Neuron (in vitro differentiated cells): ENCODE measurements at regions not wholly inside any gene's neighbourhood (a gene's known extent, or its start where the extent isn't known, plus 50 kb on each side); places are given as distances from the start of the nearest gene placed in this dataset.

Experiments
- H2AFZ ChIP-seq: one replicate; pipeline ENCODE4 v1.6.1; 2013; ENCODE audit warnings: low read depth, mild to moderate bottlenecking, inconsistent platforms, low read length, moderate library complexity
- H3K27me3 ChIP-seq: one replicate; pipeline ENCODE4 v1.6.1; 2013; ENCODE audit warnings: low read length; ENCODE audit not compliant: insufficient read depth
- H3K36me3 ChIP-seq: one replicate; pipeline ENCODE4 v1.6.1; 2013; ENCODE audit warnings: low read length; ENCODE audit not compliant: insufficient read depth
- H3K4me1 ChIP-seq: one replicate; pipeline ENCODE4 v1.6.1; 2013; ENCODE audit warnings: low read length; ENCODE audit not compliant: insufficient read depth
- H3K4me3 ChIP-seq: 2 replicates; pipeline ENCODE4 v1.5.1; 2013; ENCODE audit warnings: mild to moderate bottlenecking, low read length, moderate library complexity
- H3K9me3 ChIP-seq: one replicate; pipeline ENCODE4 v1.6.1; 2013; ENCODE audit warnings: low read length

DNA sequence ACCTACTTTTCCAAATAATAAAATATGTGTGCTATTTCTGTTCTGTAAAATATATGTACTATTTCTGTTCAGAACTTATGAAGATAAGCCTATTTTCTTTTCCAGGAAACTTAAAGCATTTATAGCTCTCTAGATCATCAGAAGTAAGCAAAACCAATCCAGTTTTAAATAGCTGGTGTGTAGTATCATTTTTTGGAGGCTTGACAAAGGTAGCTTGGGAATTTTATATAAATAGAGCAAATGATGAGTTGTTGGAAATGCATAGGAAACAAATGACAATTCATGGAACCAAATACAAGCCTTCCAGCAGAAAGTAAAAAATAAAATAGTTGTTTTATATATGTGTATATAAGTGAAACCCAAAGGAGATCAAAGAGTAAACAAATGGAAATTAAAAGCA, 1038.1 kb upstream of the ARRDC3 start:
- no peak overlapping the region for H3K4me3 ChIP-seq
- no peaks in the 10 kb centered on the region for H3K36me3 ChIP-seq
- no peaks in the 10 kb centered on the region for H3K4me1 ChIP-seq
- H3K9me3 ChIP-seq, result peaks cover 9% of the 10 kb centered on the region
- no peaks in the 10 kb centered on the region for H3K27me3 ChIP-seq
- no peak overlapping the region for H2AFZ ChIP-seq

DNA sequence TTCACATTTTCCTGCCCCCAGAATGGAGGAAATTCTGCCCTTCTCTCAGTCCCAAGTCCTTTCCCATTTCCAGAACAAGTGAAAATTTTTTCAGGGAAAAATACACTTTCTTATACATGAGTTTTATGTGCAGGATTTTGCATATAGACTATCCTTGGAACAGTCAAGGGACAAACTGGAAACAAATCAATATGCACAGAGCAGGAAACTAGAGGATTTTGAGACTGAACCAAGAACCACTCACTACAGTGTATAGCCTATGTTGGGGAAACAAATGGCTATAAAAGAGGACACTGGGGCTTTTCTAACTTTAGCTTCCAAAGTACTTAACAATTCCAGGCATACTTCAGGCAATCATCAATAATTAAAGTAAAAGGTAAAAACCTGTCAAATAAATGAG, 1036.1 kb upstream of the ARRDC3 start:
- H3K36me3 ChIP-seq, result no peaks in the 10 kb centered on the region
- H3K4me3 ChIP-seq, result no peak overlapping the region
- H2AFZ ChIP-seq, result no peak overlapping the region
- peaks cover 7% of the 10 kb centered on the region for H3K9me3 ChIP-seq
- no peaks in the 10 kb centered on the region for H3K27me3 ChIP-seq
- H3K4me1 ChIP-seq, result no peaks in the 10 kb centered on the region

DNA sequence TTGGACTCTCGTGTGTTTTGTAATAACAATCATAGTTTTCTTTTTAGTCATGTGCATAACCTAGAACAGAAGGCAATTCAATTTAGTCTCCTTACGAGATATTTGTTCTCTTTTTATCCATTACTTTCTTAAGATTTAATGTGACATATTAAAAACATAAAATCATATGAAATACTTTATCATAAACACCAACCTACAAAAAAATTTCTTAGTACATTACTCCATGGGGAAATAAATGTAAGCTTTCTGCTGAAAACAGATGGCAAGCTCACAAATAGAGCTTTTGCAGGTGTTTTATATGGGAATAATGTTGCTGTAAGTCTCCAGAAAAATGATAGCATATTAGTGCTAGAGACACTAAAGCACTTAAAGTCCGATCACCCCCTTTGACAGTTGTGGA, 1035.2 kb upstream of the ARRDC3 start:
- Histone ChIP-seq H3K9me3 (peaks cover 5% of the 10 kb centered on the region), H2AFZ (no peak overlapping the region), H3K4me1 (no peaks in the 10 kb centered on the region), H3K27me3 (no peaks in the 10 kb centered on the region), H3K4me3 (no peak overlapping the region), H3K36me3 (no peaks in the 10 kb centered on the region)

DNA sequence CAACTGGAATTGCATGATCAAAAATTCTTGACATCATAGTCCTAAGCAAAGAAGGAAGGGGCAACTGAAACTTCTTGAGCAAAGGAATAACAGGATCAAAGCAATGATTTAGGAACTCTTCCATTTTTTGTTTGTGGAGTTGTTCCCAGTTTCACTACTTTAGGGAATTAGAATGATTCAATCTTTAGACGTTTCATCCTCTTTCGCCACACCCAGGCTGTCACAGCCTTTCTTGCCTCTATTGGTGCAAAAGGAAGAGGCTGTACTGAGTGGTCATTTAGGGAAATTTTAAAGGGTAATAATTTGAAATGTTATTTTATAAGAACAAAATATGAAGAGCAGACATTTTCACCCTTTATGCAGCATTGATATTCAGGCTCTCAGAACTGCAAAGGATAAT, 1026.0 kb upstream of the ARRDC3 start:
- Histone ChIP-seq H3K4me3 (no peak overlapping the region), H2AFZ (no peak overlapping the region), H3K27me3 (no peaks in the 10 kb centered on the region), H3K4me1 (no peaks in the 10 kb centered on the region), H3K36me3 (no peaks in the 10 kb centered on the region), H3K9me3 (no peaks in the 10 kb centered on the region)

DNA sequence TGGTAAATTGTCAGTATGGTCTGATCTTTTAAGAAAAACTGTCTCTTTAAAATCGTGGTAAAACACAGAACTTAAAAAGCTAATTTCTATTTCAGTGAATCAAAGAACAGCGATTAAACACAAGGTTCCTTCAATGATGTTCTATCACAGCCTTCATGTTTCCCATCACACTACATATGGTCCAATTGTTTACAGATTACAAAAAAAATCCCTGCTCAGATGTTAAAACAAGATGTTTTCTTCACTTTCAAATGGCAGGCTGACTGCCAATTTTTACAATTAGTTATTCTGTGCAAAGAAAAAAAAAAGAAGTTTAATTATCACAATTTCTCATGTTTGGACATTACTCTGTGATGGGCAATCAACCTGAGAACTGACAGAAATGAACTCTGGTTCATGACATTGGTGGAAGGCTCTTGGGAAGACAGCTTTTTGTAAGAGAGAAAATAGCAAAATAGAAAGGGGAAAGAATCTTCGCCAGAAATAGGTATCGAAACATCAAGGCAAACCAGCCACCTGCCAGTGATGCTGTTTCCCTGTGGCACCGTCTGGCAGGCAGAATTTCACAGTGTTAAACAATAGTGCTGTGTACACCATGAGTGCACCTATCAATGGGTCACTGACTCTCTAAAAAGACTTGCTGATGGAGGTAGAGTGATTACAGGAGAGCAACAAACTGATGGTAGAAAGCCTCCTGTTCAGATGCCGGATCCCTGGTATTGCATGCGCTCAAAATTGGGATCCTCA, 1020.0 kb upstream of the ARRDC3 start:
- Histone ChIP-seq H2AFZ (no peak overlapping the region), H3K9me3 (no peaks in the 10 kb centered on the region), H3K27me3 (no peaks in the 10 kb centered on the region), H3K4me1 (peaks cover 15% of the 10 kb centered on the region), H3K36me3 (no peaks in the 10 kb centered on the region), H3K4me3 (no peak overlapping the region)

DNA sequence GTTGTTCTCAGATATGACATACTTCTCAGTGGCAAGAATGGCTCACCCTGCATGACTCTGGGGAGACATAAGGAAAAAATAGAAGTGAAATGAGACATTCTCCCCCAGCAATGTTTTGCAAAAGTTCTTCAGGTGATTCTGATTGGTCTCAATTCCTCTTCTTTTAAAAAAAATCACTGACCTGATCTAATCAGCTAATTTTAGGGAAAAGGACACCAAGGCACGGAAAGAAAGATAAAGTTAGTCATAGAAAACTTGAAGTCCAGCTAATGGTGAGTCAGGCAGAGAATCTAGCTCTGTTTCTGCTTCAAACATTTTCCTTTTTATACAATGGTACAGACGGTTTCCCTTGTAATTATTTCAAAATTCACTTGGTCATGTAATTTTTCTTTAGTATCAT, 1018.9 kb upstream of the ARRDC3 start:
- peaks cover 15% of the 10 kb centered on the region for H3K4me1 ChIP-seq
- H3K9me3 ChIP-seq, result no peaks in the 10 kb centered on the region
- no peaks in the 10 kb centered on the region for H3K36me3 ChIP-seq
- peak overlapping the region; percentile 3 for H2AFZ ChIP-seq
- no peaks in the 10 kb centered on the region for H3K27me3 ChIP-seq
- H3K4me3 ChIP-seq, result no peak overlapping the region

DNA sequence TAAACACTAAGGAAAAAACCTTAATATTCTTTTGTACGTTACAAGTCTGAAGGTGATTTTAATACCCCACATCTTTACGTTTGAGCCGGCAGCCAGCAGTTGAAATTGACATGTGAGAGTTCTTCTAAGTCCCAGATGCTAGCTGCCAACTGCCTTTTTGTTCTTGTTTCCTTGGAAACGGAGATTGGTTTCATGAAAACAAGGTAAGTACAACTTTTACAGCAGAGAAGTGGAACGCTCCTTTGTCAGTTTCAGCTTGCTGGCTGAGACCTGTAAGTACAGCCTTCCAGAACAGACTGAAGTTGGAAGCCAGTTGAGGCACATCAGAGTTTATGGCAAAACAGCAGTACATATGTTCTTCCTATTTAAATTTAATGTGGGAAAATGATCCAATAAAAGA, 1018.4 kb upstream of the ARRDC3 start:
- Histone ChIP-seq H3K27me3 (no peaks in the 10 kb centered on the region), H3K36me3 (no peaks in the 10 kb centered on the region), H3K4me1 (peaks cover 15% of the 10 kb centered on the region), H2AFZ (peak overlapping the region; percentile 3), H3K9me3 (no peaks in the 10 kb centered on the region), H3K4me3 (no peak overlapping the region)

DNA sequence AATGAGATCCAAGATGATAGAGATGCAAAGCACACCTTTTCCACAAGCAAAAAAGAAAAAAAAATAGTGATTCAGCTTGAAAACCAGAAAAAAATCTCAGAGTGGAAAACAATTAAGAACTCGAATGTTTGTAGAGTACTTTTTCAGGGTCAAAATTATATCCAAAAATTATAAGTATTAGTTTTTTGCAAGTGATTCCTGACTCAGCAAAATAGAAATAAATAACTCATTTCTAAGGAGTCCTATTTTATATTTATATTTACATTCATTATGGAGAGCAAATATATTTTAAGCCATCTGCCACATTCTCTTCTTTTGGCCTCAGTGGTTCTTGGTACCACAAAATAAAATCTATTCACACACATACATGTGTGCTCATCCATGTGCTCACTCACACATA, 1011.8 kb upstream of the ARRDC3 start:
- H3K36me3 ChIP-seq, result no peaks in the 10 kb centered on the region
- H3K4me1 ChIP-seq, result no peaks in the 10 kb centered on the region
- no peak overlapping the region for H2AFZ ChIP-seq
- no peaks in the 10 kb centered on the region for H3K27me3 ChIP-seq
- H3K4me3 ChIP-seq, result no peak overlapping the region
- H3K9me3 ChIP-seq, result no peaks in the 10 kb centered on the region

DNA sequence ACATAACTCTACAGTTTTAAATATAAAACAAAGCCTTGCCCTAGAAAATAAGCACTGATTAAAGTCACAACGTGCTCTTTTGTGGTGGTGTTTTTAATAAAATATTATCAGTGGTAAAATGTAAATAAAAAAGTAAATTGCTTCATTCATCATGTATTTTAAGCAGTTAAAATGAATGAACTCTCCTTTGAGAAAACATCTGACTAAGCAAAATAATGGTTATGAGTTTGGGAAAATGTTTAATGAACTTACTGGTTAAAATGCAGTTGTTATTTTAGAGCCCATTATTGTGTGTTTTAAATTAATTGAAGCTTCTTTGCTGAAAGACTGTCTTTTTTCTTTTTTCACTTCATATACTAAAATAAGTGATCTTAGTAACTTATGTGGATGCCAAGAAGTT, 1007.5 kb upstream of the ARRDC3 start:
- Histone ChIP-seq H3K36me3 (no peaks in the 10 kb centered on the region), H3K4me1 (no peaks in the 10 kb centered on the region), H2AFZ (no peak overlapping the region), H3K9me3 (no peaks in the 10 kb centered on the region), H3K4me3 (no peak overlapping the region), H3K27me3 (no peaks in the 10 kb centered on the region)

DNA sequence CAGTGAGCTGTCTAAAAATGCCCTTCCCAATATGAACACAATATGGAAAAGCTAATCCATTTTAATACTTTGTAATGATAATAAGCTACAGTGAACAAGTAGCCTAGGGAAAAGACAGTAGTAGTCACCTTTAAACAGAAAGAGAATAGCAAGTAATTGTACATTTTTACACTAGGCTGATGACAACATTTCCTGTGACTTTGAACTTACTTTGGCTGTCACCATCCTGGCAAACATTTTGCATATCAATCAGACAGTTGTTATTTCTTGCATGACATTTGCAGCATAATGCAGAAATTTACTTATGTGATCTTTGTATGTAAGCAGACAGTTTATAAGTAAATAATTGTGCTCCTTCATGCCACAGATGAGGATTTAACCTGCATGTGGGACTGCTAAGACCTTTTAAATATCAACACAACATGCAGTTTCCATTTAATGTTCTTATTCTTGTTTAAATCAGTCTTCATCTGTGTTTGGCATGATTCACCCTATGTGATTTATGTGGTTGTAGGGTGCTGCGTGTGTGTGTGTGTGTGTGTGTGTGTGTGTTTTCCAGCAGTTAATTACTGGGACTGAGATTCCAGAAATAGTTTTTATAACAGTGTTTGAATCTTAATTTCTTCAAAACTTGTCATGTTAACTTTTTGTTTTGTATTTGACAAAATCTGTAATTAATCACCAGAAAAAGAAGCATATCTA, 997.1 kb upstream of the ARRDC3 start:
- Histone ChIP-seq H3K36me3 (no peaks in the 10 kb centered on the region), H3K9me3 (no peaks in the 10 kb centered on the region), H3K27me3 (no peaks in the 10 kb centered on the region), H3K4me3 (no peak overlapping the region), H2AFZ (no peak overlapping the region), H3K4me1 (peaks cover 5% of the 10 kb centered on the region)

DNA sequence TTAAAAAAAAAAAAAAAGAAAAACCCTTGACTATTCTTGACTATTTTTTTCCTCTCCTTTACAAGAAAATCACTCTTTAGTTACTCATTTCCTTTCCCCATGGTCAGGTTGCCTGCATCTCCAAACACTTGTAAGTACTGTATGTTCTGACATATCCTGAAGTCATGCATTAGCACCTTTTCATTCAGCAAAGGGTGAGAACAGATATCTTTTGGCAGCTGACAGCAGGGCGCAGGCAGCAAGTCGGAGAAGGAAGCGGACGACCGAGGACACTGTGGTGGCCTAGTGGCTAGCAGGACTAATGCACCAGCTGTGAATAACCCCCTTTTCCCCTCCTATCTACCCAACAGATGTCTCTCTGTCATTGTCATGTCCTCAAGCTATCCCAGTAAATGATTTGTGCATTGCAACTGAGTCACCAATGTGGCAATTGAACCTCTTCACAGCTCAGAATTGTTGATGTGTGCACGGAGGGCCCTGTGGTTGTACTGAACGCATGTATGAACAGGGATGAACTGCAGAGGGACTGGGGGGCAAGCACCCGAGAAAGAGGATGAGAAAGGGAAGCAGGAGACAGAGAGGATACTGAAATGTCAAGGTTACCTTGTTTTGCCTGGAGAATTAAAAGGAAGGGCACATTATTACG, 996.0 kb upstream of the ARRDC3 start:
- H3K9me3 ChIP-seq, result no peaks in the 10 kb centered on the region
- H2AFZ ChIP-seq, result no peak overlapping the region
- H3K36me3 ChIP-seq, result no peaks in the 10 kb centered on the region
- H3K4me1 ChIP-seq, result peaks cover 5% of the 10 kb centered on the region
- no peaks in the 10 kb centered on the region for H3K27me3 ChIP-seq
- no peak overlapping the region for H3K4me3 ChIP-seq

DNA sequence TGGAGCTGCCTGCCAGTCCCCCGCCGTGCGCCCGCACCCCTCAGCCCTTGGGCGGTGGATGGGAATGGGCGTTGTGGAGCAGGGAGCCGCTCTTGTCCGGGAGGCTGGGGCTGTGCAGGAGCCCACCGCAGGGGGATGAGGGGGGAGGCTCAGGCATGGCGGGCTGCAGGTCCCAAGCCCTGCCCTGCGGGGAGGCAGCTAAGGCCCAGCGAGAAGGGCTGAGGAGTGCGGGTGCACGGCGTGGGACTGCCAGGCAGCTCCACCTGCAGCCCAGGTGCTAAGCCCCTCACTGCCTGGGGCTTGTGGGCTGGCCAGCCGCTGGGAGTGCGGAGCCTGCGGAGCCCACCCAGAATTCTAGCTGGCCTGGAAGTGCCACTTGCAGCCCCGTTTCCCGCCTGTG, 991.7 kb upstream of the ARRDC3 start:
- Histone ChIP-seq H2AFZ (no peak overlapping the region), H3K4me1 (peaks cover 7% of the 10 kb centered on the region), H3K4me3 (no peak overlapping the region), H3K27me3 (no peaks in the 10 kb centered on the region), H3K9me3 (no peaks in the 10 kb centered on the region), H3K36me3 (no peaks in the 10 kb centered on the region)

DNA sequence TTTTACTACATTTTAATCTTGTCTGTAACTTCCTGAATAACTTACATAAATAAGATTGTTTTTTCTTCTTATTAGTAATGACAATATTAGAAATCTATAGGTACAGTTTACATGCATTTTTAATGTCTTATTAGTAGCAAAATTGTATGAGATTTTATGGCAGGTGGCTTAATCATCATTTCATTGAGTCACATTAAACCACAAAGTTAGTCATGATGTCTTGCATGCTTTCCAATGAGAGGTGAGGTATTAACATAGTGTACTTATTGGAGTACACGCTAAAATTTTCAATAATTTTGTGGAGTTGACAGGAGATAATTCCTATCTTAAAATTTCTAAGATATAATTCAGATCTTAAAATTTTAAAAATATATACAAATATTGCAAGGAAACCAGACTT, 989.6 kb upstream of the ARRDC3 start:
- H3K27me3 ChIP-seq, result no peaks in the 10 kb centered on the region
- no peak overlapping the region for H3K4me3 ChIP-seq
- peaks cover 7% of the 10 kb centered on the region for H3K4me1 ChIP-seq
- peaks cover 2% of the 10 kb centered on the region for H3K9me3 ChIP-seq
- no peaks in the 10 kb centered on the region for H3K36me3 ChIP-seq
- no peak overlapping the region for H2AFZ ChIP-seq
